GM18508 (cell line): ENCODE measurements at regions not wholly inside any gene's neighbourhood (a gene's known extent, or its start where the extent isn't known, plus 50 kb on each side); places are given as distances from the start of the nearest gene placed in this dataset.
A peak's percentile ranks its signal among the peaks of the same experiment; 100 is the strongest.

Experiments
- ATAC-seq: cut with Tn5 transposase; IDR thresholded peaks from one replicate; pipeline ENCODE4 v1.9.1; 2021; ENCODE audit warnings: moderate number of reproducible peaks; ENCODE audit not compliant: insufficient read depth, unreplicated experiment

GRCh38 chr14:49467091-49467490, 119.1 kb downstream of the RPS29 start:
- no peak for ATAC-seq

GRCh38 chr14:49464885-49465284, 121.3 kb downstream of the RPS29 start:
- ATAC-seq, result no peak

GRCh38 chr14:49463146-49463545, 123.0 kb downstream of the RPS29 start:
- no peak for ATAC-seq

GRCh38 chr14:49461529-49462401, 124.4 kb downstream of the RPS29 start:
- peak; percentile 92 for ATAC-seq

GRCh38 chr14:49460662-49461061, 125.5 kb downstream of the RPS29 start:
- ATAC-seq, result no peak

- no peak for ATAC-seq
Observed at GRCh38 chr14:49456589-49456988, 129.6 kb downstream of the RPS29 start.

GRCh38 chr14:49451938-49452337, 134.2 kb downstream of the RPS29 start:
- ATAC-seq, result no peak

- ATAC-seq, result no peak
Observed at GRCh38 chr14:49449749-49450148, 136.4 kb downstream of the RPS29 start.

GRCh38 chr14:49447540-49448107, 138.6 kb downstream of the RPS29 start:
- ATAC-seq, result no peak

GRCh38 chr14:49446801-49447200, 139.4 kb downstream of the RPS29 start:
- no peak for ATAC-seq

GRCh38 chr14:49438256-49438770, 147.9 kb downstream of the RPS29 start:
- ATAC-seq, result no peak

GRCh38 chr14:49428076-49428475, 158.1 kb downstream of the RPS29 start:
- no peak for ATAC-seq

GRCh38 chr14:49427117-49427516, 159.1 kb downstream of the RPS29 start:
- ATAC-seq, result no peak

- no peak for ATAC-seq
Observed at GRCh38 chr14:49425921-49426320, 160.3 kb downstream of the RPS29 start.

- ATAC-seq, result no peak
Observed at GRCh38 chr14:49424436-49425331, 161.5 kb downstream of the RPS29 start.

GRCh38 chr14:49420201-49420600, 166.0 kb downstream of the RPS29 start:
- peak; percentile 43 for ATAC-seq

- ATAC-seq, result no peak
Observed at GRCh38 chr14:49418789-49419188, 167.4 kb downstream of the RPS29 start.

- ATAC-seq, result no peak
Observed at GRCh38 chr14:49417790-49418189, 168.4 kb downstream of the RPS29 start.

- ATAC-seq, result no peak
Observed at GRCh38 chr14:49408187-49408933, 177.8 kb downstream of the RPS29 start.

GRCh38 chr14:49405291-49405690, 180.9 kb downstream of the RPS29 start:
- ATAC-seq, result no peak
